HCT116 (cell line): ENCODE measurements at regions not wholly inside any gene's neighbourhood (a gene's known extent, or its start where the extent isn't known, plus 50 kb on each side); places are given as distances from the start of the nearest gene placed in this dataset.

Experiments used
- CEBPB ChIP-seq: IDR thresholded peaks from 2 replicates; pipeline ENCODE4 v1.6.1; 2012; ENCODE audit warnings: low read depth
- CTCF ChIP-seq, 3 experiments: fragments of 200-600 bp in 1 of 3; sonication (generic) in 1 of 3; IDR thresholded peaks in 2 of 3; conservative IDR thresholded peaks in 1 of 3; 2 replicates each; pipeline ENCODE4 v1.5.1; 2012 to 2017; ENCODE audit warnings: low read depth in 2 of 3, low read length in 2 of 3, antibody characterized with exemption in 1 of 3, borderline replicate concordance in 1 of 3, control low read depth in 1 of 3, mild to moderate bottlenecking in 1 of 3, mixed read lengths in 1 of 3, mixed run types in 1 of 3, moderate library complexity in 1 of 3; ENCODE audit not compliant: insufficient read depth in 1 of 3
- ELF1 ChIP-seq: IDR thresholded peaks from 2 replicates; pipeline ENCODE4 v1.6.1; 2012; ENCODE audit warnings: low read depth, borderline replicate concordance
- EZH2 ChIP-seq: fragments of 200-600 bp; sonication (generic); IDR thresholded peaks from 2 replicates; pipeline ENCODE4 v1.6.1; 2017; ENCODE audit warnings: antibody characterized with exemption, mixed run types
- JUND ChIP-seq: IDR thresholded peaks from 2 replicates; pipeline ENCODE4 v1.6.1; 2012
- MAX ChIP-seq: IDR thresholded peaks from 2 replicates; pipeline ENCODE4 v1.6.1; 2012
- POLR2A ChIP-seq: IDR thresholded peaks from 2 replicates; pipeline ENCODE4 v1.7.0; 2011; ENCODE audit warnings: borderline replicate concordance; ENCODE audit not compliant: insufficient read depth, insufficient read length; ENCODE audit errors: extremely low read depth
- POLR2AphosphoS5 ChIP-seq: IDR thresholded peaks from 2 replicates; pipeline ENCODE4 v1.6.1; 2011; ENCODE audit warnings: mild to moderate bottlenecking, low read depth, low read length, moderate library complexity
- REST ChIP-seq: IDR thresholded peaks from 2 replicates; pipeline ENCODE4 v1.6.1; 2012; ENCODE audit warnings: low read depth
- SP1 ChIP-seq: IDR thresholded peaks from 2 replicates; pipeline ENCODE4 v1.6.1; 2012; ENCODE audit warnings: low read depth

- TF ChIP-seq CTCF (IDR thresholded peaks at IDR 0.05 in 2 of 3, conservative IDR thresholded peaks at IDR 0.05 in 1 of 3; ENCODE audit: borderline replicate concordance in 1 of 3, insufficient read depth in 1 of 3, low read depth in 2 of 3, low read length in 2 of 3) (no peak), EZH2 (no peak), POLR2AphosphoS5 (no peak), ELF1 (no peak), CEBPB (no peak), REST (no peak), JUND (no peak), POLR2A (no peak), SP1 (no peak), MAX (no peak)
Observed at GRCh38 chr20:60872224-60872623, 379.8 kb upstream of the CDH4 start.
